Vagina (tissue), 2 donors: ENCODE measurements at regions not wholly inside any gene's neighbourhood (a gene's known extent, or its start where the extent isn't known, plus 50 kb on each side); places are given as distances from the start of the nearest gene placed in this dataset.
"Not testable (repeated sequence)": the region's sequence is repeated elsewhere in the genome, so short reads cannot be mapped to it uniquely, and the experiment has no call there.

Source experiments
- DNase-seq, 2 donors: peaks; one replicate each; pipeline ENCODE4 v3.0.0-alpha.2; 2017; ENCODE audit errors: extremely low spot score in 2 of 2
- H3K27ac ChIP-seq: fragments of 200-600 bp; sonication (generic); one replicate; pipeline ENCODE4 v1.5.1; 2019
- H3K27me3 ChIP-seq: fragments of 200-600 bp; sonication (generic); one replicate; pipeline ENCODE4 v1.5.1; 2019
- H3K36me3 ChIP-seq, 2 donors: fragments of 200-600 bp; sonication (generic); one replicate each; pipeline ENCODE4 v1.5.1; 2017 to 2019
- H3K4me1 ChIP-seq: fragments of 200-600 bp; sonication (generic); one replicate; pipeline ENCODE4 v1.5.1; 2019
- H3K4me3 ChIP-seq, 2 donors: fragments of 200-600 bp; sonication (generic); 1 replicate in 1 of 2; 2 replicates in 1 of 2; pipeline ENCODE4 v1.5.1; 2016 to 2019
- H3K9me3 ChIP-seq: fragments of 200-600 bp; sonication (generic); one replicate; pipeline ENCODE4 v1.5.1; 2019
- CTCF ChIP-seq, 3 experiments: fragments of 450-650 bp in 2 of 3; fragments of 200-600 bp in 1 of 3; sonication (generic) in 1 of 3; IDR thresholded peaks; one replicate each; pipeline ENCODE4 v1.5.1; 2017 to 2019; ENCODE audit warnings: antibody characterized with exemption in 3 of 3, mild to moderate bottlenecking in 2 of 3, moderate library complexity in 2 of 3
- POLR2A ChIP-seq, 2 donors: fragments of 450-650 bp; IDR thresholded peaks; one replicate each; pipeline ENCODE4 v1.6.1; 2017; ENCODE audit warnings: antibody characterized with exemption in 2 of 2, mild to moderate bottlenecking in 2 of 2, moderate library complexity in 2 of 2
- POLR2AphosphoS5 ChIP-seq, 2 donors: sonication (generic); formaldehyde crosslinking; IDR thresholded peaks; one replicate each; pipeline ENCODE4 v1.9.0; 2017; ENCODE audit warnings: antibody characterized with exemption in 2 of 2, mild to moderate bottlenecking in 2 of 2, low read depth in 1 of 2; ENCODE audit not compliant: insufficient read depth in 1 of 2
- intact Hi-C: fragments of 100-400 bp; cut with DNase I; formaldehyde crosslinking; loops from one replicate; pipeline ENCODE4 v1.15.1; 2023

GRCh38 chr1:157460381-157460780, 91.9 kb downstream of the FCRL5 start:
- intact Hi-C loops, result no loop called here
- TF ChIP-seq POLR2A (IDR thresholded peaks at IDR 0.05) (no peak), CTCF (IDR thresholded peaks at IDR 0.05) (no peak), POLR2AphosphoS5 (IDR thresholded peaks at IDR 0.05; ENCODE audit: insufficient read depth in 1 of 2, low read depth in 1 of 2) (no peak)
- DNase-seq, result no peak
- H3K4me1 ChIP-seq, result no peaks in the 10 kb centered on the region
- no peak overlapping the region for H3K27ac ChIP-seq
- no peak overlapping the region for H3K4me3 ChIP-seq
- H3K9me3 ChIP-seq, result no peaks in the 10 kb centered on the region
- H3K27me3 ChIP-seq, result no peaks in the 10 kb centered on the region
- H3K36me3 ChIP-seq, result no peaks in the 10 kb centered on the region

- TF ChIP-seq POLR2A (IDR thresholded peaks at IDR 0.05) (no peak), POLR2AphosphoS5 (IDR thresholded peaks at IDR 0.05; ENCODE audit: insufficient read depth in 1 of 2, low read depth in 1 of 2) (no peak)
- intact Hi-C loops, result no loop called here
- no peak overlapping the region for H3K4me3 ChIP-seq
- H3K27ac ChIP-seq, result no peak overlapping the region
- H3K4me1 ChIP-seq, result no peaks in the 10 kb centered on the region
- no peaks in the 10 kb centered on the region for H3K27me3 ChIP-seq
- no peaks in the 10 kb centered on the region for H3K36me3 ChIP-seq
- no peaks in the 10 kb centered on the region for H3K9me3 ChIP-seq
- DNase-seq, result no peak
These were observed 95.0 kb downstream of the FCRL5 start for GRCh38 chr1:157457279-157457678.

GRCh38 chr1:157455318-157455717, 97.0 kb downstream of the FCRL5 start:
- Histone ChIP-seq H3K27ac (no peak overlapping the region), H3K4me1 (no peaks in the 10 kb centered on the region), H3K27me3 (no peaks in the 10 kb centered on the region), H3K9me3 (no peaks in the 10 kb centered on the region), H3K4me3 (no peak overlapping the region), H3K36me3 (no peaks in the 10 kb centered on the region)
- intact Hi-C loops, result no loop called here
- DNase-seq, result no peak
- TF ChIP-seq POLR2AphosphoS5 (IDR thresholded peaks at IDR 0.05; ENCODE audit: insufficient read depth in 1 of 2, low read depth in 1 of 2) (no peak), POLR2A (IDR thresholded peaks at IDR 0.05) (no peak)

GRCh38 chr1:157450106-157450505, 102.2 kb downstream of the FCRL5 start:
- Histone ChIP-seq H3K27ac (no peak overlapping the region), H3K4me1 (no peaks in the 10 kb centered on the region), H3K4me3 (no peak overlapping the region), H3K9me3 (no peaks in the 10 kb centered on the region), H3K27me3 (no peaks in the 10 kb centered on the region), H3K36me3 (no peaks in the 10 kb centered on the region)
- intact Hi-C loops, result no loop called here
- DNase-seq, result no peak
- TF ChIP-seq POLR2A (IDR thresholded peaks at IDR 0.05) (no peak), POLR2AphosphoS5 (IDR thresholded peaks at IDR 0.05; ENCODE audit: insufficient read depth in 1 of 2, low read depth in 1 of 2) (no peak), CTCF (IDR thresholded peaks at IDR 0.05) (no peak)

- intact Hi-C loops, result no loop called here
These were observed 103.7 kb downstream of the FCRL5 start for GRCh38 chr1:157448636-157449035.

GRCh38 chr1:157446356-157446755, 106.0 kb downstream of the FCRL5 start:
- DNase-seq, H3K4me3 ChIP-seq, H3K27ac ChIP-seq, H3K9me3 ChIP-seq, H3K4me1 ChIP-seq, H3K36me3 ChIP-seq, H3K27me3 ChIP-seq, intact Hi-C loops: not testable (repeated sequence)

More at GRCh38 chr1:157448636-157449035, 103.7 kb downstream of the FCRL5 start:
- H3K9me3 ChIP-seq, result no peaks in the 10 kb centered on the region
- no peak for DNase-seq
- H3K27ac ChIP-seq, result no peak overlapping the region
- H3K4me3 ChIP-seq, result no peak overlapping the region
- no peaks in the 10 kb centered on the region for H3K27me3 ChIP-seq
- H3K36me3 ChIP-seq, result no peaks in the 10 kb centered on the region
- no peak for TF ChIP-seq CTCF (IDR thresholded peaks at IDR 0.05)
- TF ChIP-seq POLR2A (IDR thresholded peaks at IDR 0.05), result no peak
- TF ChIP-seq POLR2AphosphoS5 (IDR thresholded peaks at IDR 0.05; ENCODE audit: insufficient read depth in 1 of 2, low read depth in 1 of 2), result no peak
- H3K4me1 ChIP-seq, result no peaks in the 10 kb centered on the region

GRCh38 chr1:157445616-157446140, 106.6 kb downstream of the FCRL5 start:
- H3K27ac ChIP-seq, DNase-seq, H3K9me3 ChIP-seq, H3K36me3 ChIP-seq, intact Hi-C loops, H3K27me3 ChIP-seq, H3K4me1 ChIP-seq, H3K4me3 ChIP-seq: not testable (repeated sequence)
